HG03571 (cell line): ENCODE measurements at regions not wholly inside any gene's neighbourhood (a gene's known extent, or its start where the extent isn't known, plus 50 kb on each side); places are given as distances from the start of the nearest gene placed in this dataset.

Experiments
- ATAC-seq: cut with Tn5 transposase; IDR thresholded peaks from one replicate; pipeline ENCODE4 v1.9.1; 2021; ENCODE audit not compliant: unreplicated experiment

- ATAC-seq, result no peak
Measured at GRCh38 chr4:36704289-36704688, 422.9 kb downstream of the DTHD1 start.

GRCh38 chr4:36709991-36710390 lies 428.6 kb downstream of the DTHD1 start:
- no peak for ATAC-seq

GRCh38 chr4:36712013-36712412 lies 430.6 kb downstream of the DTHD1 start:
- no peak for ATAC-seq

GRCh38 chr4:36716874-36717273 lies 435.5 kb downstream of the DTHD1 start:
- ATAC-seq, result no peak

- ATAC-seq, result no peak
Measured at GRCh38 chr4:36719425-36719824, 438.0 kb downstream of the DTHD1 start.

GRCh38 chr4:36722986-36723385 lies 441.6 kb downstream of the DTHD1 start:
- no peak for ATAC-seq

GRCh38 chr4:36734334-36734733 lies 452.9 kb downstream of the DTHD1 start:
- ATAC-seq, result no peak

- ATAC-seq, result no peak
Measured at GRCh38 chr4:36737691-36738090, 456.3 kb downstream of the DTHD1 start.

- no peak for ATAC-seq
Measured at GRCh38 chr4:36740796-36741310, 459.4 kb downstream of the DTHD1 start.

- no peak for ATAC-seq
Measured at GRCh38 chr4:36747277-36748129, 466.1 kb downstream of the DTHD1 start.

GRCh38 chr4:36753048-36753447 lies 471.6 kb downstream of the DTHD1 start:
- ATAC-seq, result no peak

GRCh38 chr4:36757580-36758311 lies 476.3 kb downstream of the DTHD1 start:
- ATAC-seq, result no peak

- no peak for ATAC-seq
Measured at GRCh38 chr4:36758312-36759178, 477.1 kb downstream of the DTHD1 start.

GRCh38 chr4:36761607-36762006 lies 480.2 kb downstream of the DTHD1 start:
- ATAC-seq, result no peak

- ATAC-seq, result no peak
Measured at GRCh38 chr4:36763814-36764213, 480.7 kb upstream of the NWD2 start.

GRCh38 chr4:36767596-36767995 lies 476.9 kb upstream of the NWD2 start:
- ATAC-seq, result no peak

- ATAC-seq, result no peak
Measured at GRCh38 chr4:36771411-36772153, 473.0 kb upstream of the NWD2 start.

GRCh38 chr4:36772154-36772516 lies 472.4 kb upstream of the NWD2 start:
- ATAC-seq, result no peak

GRCh38 chr4:36773467-36773866 lies 471.1 kb upstream of the NWD2 start:
- ATAC-seq, result no peak

GRCh38 chr4:36775544-36775943 lies 469.0 kb upstream of the NWD2 start:
- ATAC-seq, result no peak

- ATAC-seq, result no peak
Measured at GRCh38 chr4:36779601-36780000, 464.9 kb upstream of the NWD2 start.
